Prostate gland (tissue), 2 donors: ENCODE measurements at regions not wholly inside any gene's neighbourhood (a gene's known extent, or its start where the extent isn't known, plus 50 kb on each side); places are given as distances from the start of the nearest gene placed in this dataset.

Experiments
- POLR2AphosphoS5 ChIP-seq: sonication (generic); formaldehyde crosslinking; IDR thresholded peaks from one replicate; pipeline ENCODE4 v1.6.1; 2017; ENCODE audit warnings: antibody characterized with exemption
- TF ChIP-seq, protein P1 (sequence below), 4 experiments: fragments of 200-600 bp in 2 of 4; fragments of 450-650 bp in 2 of 4; sonication (generic) in 2 of 4; IDR thresholded peaks; 1 replicate in 3 of 4; 2 replicates in 1 of 4; pipeline ENCODE4 v1.5.1; 2016 to 2019; ENCODE audit warnings: antibody characterized with exemption in 4 of 4, mild to moderate bottlenecking in 2 of 4, moderate library complexity in 2 of 4

DNA sequence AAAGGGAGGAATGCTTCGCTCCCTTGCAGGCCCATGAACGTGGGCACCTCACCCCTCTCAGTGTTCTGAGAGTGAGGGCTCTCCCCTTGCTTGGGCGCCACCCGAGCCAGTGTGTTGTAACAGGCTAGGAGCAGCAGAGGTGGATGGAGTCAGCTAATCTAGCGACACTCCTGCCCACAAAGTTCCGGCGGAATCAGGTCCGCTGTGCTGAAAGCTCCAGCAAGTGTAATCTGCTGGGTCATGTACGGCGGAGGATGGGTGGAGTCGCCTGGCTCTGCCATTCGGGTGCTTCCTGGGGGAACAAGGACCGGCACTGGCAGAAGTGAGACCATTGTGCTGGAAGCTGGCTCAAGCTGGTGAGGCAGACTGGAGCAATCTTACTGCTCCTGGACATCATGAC, 1310.1 kb downstream of the EPHA7 start:
- TF ChIP-seq, protein P1, sequence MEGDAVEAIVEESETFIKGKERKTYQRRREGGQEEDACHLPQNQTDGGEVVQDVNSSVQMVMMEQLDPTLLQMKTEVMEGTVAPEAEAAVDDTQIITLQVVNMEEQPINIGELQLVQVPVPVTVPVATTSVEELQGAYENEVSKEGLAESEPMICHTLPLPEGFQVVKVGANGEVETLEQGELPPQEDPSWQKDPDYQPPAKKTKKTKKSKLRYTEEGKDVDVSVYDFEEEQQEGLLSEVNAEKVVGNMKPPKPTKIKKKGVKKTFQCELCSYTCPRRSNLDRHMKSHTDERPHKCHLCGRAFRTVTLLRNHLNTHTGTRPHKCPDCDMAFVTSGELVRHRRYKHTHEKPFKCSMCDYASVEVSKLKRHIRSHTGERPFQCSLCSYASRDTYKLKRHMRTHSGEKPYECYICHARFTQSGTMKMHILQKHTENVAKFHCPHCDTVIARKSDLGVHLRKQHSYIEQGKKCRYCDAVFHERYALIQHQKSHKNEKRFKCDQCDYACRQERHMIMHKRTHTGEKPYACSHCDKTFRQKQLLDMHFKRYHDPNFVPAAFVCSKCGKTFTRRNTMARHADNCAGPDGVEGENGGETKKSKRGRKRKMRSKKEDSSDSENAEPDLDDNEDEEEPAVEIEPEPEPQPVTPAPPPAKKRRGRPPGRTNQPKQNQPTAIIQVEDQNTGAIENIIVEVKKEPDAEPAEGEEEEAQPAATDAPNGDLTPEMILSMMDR (IDR thresholded peaks at IDR 0.05), result no peak
- no peak for TF ChIP-seq POLR2AphosphoS5
